RCC 7860 (cell line): ENCODE measurements at regions not wholly inside any gene's neighbourhood (a gene's known extent, or its start where the extent isn't known, plus 50 kb on each side); places are given as distances from the start of the nearest gene placed in this dataset.

Source experiments
- DNase-seq: peaks from one replicate; pipeline ENCODE4 v3.0.0-alpha.2; 2015; ENCODE audit warnings: low spot score
- FAIRE-seq: peaks from 2 replicates; lab custom pipeline; 2012; peaks lifted over from hg19 to GRCh38; lab: Jason Lieb, UNC

DNA sequence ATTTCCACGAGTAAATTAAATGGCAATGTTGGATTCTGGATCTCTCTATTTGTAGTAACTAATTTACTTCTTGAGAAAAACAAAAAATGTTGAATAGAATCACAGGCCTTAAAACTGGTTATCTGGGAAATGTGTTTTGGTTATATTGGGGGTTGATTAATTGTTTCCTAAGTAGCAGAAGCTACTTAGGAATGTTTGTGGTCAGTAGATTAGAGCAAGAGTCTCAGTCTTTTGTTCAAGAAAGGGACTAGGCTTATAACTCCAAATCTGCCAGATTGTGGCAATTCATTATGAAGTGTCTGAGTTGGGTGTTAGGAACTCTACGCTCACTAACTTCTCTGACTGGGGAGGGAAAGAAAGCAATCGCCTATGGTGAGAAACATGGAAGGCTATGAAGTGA is 244.3 kb upstream of the PHYHIPL start:
- DNase-seq (no peak), FAIRE-seq (no peak)

GRCh38 chr10:58932577-58933314 is 243.7 kb upstream of the PHYHIPL start:
- DNase-seq (no peak), FAIRE-seq (no peak)

- no peak for DNase-seq
- FAIRE-seq: no peak
Observed at GRCh38 chr10:58936364-58936763, 240.1 kb upstream of the PHYHIPL start.

- DNase-seq (no peak), FAIRE-seq (no peak)
Observed at GRCh38 chr10:58937423-58937822, 239.0 kb upstream of the PHYHIPL start.

DNA sequence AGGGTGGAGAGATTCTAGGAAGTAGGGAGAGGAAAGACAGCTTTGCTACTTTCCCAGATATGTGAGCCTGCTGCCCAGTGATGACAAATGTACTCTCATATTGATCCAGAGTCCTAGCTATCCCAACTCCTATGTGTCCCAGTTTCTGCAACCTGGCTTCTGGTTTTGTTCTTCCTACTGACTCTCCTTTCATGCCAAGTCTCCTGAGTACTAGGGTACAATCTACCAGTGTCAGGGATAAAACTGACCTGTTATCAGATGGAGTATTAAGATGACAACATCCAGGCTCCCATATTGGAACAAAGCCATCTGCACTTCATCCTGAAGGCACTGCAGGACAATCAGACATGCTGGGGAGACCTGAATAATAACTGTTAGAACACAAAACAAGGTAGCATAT is 233.7 kb upstream of the PHYHIPL start:
- no peak for FAIRE-seq
- DNase-seq: no peak

DNA sequence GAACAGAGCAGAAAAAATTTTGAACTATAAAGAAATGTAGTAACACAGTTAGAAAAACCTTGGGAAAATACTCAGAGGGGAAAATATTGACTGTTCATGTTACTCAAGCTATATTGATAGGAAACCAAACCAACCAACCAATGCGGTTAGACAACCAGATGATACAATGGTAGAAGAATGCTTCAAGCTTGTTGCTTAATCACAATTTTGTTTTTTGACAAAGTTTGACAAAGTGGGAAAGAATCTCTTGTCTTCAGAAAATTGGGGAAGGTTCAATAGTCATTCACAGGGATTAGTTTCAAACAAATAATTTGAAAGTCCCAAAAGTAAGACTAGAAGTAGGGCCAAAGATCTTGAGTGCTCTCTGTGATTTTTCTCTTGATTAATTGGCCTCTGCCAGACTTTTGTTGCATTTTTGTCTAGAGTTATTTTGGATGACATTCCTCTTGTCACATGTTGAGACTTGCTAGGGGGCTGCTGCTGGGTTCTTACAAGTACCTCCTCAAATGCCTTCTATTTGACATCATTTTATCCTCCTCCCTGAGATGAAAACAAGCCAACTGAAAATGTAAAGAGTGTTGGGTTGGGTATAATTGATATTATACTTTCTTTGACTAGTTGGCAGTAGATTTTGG is 233.1 kb upstream of the PHYHIPL start:
- DNase-seq (no peak), FAIRE-seq (no peak)

GRCh38 chr10:58943960-58944359 is 232.5 kb upstream of the PHYHIPL start:
- DNase-seq: no peak
- FAIRE-seq: no peak

DNA sequence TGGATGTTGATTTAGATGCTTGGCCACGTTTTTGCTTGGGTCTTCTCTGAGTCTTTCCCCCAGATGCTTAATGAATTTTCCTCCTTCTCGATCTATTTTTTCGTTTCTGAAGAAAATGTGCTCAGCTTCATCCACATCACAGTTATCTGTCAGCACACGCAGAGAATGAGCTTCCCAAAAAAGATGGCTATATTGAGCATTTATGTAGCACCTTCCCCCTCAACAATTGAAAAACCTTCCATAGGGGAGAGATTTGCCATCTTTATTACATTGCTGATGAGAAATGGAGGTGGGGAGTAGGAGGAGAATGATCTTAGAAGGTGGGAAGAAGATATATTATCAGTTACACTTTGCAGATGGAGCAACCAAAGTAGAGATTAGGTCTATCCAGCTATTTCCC is 228.1 kb upstream of the PHYHIPL start:
- no peak for FAIRE-seq
- no peak for DNase-seq

- FAIRE-seq (no peak), DNase-seq (no peak)
Observed at GRCh38 chr10:58950618-58951017, 225.8 kb upstream of the PHYHIPL start.

GRCh38 chr10:58951087-58951486 is 225.4 kb upstream of the PHYHIPL start:
- no peak for FAIRE-seq
- DNase-seq: no peak

GRCh38 chr10:58951746-58952145 is 224.7 kb upstream of the PHYHIPL start:
- FAIRE-seq: no peak
- DNase-seq: no peak

DNA sequence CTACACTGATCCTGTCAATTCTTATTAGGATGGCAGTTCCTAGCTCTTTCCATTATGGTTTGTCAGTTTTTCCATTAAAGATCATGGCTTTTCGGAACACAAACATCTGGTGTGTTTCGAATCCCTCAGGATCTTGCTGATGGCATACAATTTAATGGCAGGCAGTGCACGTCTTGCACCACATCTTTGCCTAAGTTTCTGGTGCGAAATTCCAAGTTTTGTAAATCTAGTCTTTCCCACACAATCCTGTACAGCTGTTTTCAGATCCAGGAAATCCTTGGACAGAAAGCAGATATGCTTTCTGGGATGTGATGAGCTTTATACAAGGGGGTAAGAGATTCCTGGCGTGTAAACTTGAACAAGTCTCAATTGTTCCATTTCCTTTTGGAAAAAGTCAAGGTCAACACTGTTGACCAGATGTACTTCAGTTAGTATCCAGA is 224.3 kb upstream of the PHYHIPL start:
- FAIRE-seq: no peak
- no peak for DNase-seq

DNA sequence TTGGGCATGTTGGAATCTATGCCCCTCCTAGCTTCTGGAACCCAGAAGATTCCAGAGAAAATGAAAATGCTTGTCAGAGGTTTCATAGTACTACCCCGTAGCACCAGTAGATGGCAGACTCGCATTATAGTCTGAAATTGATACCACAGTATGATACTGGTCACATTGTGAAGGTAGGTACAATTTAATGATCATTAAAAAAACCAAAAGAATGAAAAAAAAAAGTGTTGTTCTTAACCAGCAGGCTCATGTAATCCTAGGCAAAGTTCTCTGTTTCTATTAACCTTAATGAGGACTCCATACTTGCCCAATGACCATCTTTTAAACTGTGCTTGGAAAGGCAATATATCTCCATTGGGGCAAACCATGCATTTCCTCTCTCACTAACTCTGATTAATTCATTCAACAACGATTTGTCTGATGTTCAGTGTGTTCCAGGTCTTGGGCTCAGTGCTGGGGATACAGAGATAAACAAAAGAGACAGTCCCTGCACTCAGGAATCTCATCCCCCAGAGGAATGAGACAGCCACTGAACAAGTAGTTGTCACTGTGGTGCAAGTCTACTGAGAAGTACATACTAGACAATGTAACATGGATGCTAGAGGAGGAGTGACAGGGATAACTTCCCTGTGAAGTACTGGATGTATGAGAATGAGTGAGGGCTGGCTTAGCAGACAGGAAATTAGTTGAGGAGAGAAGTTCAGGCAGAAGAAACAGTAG is 223.5 kb upstream of the PHYHIPL start:
- DNase-seq: peak; percentile 40
- FAIRE-seq: peak; percentile 81

DNA sequence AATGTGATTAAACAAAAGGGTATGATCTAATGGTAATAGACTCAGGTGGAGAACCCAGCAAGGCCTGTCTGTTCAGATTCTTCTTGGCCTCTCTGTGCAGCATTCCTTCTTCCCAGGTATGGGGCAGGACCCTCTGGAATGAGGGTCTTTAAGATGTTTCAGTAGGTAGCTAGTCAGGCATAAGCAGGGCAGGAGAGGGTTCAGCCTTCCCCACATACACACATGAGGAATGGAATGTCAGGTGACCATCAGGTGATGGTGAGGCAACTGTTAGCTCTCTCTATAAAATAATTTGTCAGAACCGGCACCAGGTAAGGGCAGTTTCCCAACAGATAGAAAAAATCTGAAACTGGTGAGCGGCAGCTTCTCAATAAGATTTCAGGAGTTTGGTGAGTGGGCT is 222.3 kb upstream of the PHYHIPL start:
- FAIRE-seq (no peak), DNase-seq (no peak)

GRCh38 chr10:58955615-58956014 is 220.8 kb upstream of the PHYHIPL start:
- DNase-seq (no peak), FAIRE-seq (no peak)

GRCh38 chr10:58956926-58957325 is 219.5 kb upstream of the PHYHIPL start:
- DNase-seq: no peak
- no peak for FAIRE-seq

DNA sequence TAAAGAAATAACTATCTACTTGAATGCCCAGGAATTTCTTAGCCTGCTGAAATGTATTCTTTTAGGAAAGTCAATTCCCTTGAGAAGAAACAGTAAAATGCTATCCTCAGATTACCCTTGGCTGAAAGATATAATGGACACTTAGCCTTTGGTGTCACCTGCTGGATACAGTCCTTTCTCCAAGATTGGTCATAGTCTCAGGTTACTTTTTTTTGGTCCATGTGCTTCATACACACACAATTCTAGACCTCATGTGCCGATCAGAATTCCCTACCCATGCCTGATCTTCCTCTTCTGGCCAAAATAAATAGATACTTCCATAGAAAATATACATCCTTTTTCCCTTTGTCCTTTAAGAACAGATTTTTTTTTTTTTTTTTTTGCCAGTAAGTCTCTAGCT is 218.9 kb upstream of the PHYHIPL start:
- no peak for DNase-seq
- FAIRE-seq: no peak

- DNase-seq (no peak), FAIRE-seq (no peak)
Observed at GRCh38 chr10:58963101-58963534, 213.3 kb upstream of the PHYHIPL start.

- no peak for FAIRE-seq
Observed at GRCh38 chr10:58963723-58964124, 212.7 kb upstream of the PHYHIPL start.

DNA sequence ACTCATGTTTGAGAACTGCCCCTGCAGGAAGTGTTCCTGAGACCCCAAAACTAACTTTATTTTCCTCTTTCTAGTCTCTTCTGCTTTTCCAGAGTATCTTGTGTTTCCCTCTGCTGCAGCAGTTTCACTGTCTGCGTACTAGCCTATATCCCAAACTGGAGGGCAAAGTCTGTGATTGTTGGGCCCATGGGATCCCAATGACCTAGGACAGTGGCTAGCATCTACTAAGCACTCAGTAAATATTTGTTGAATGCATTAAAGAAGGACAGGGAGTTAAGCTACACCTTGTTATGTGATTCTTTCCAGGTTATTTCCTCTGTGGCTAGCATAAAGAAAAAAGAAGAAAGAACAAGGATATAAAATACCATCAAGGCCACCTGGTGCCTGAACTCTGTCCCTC is 210.6 kb upstream of the PHYHIPL start:
- DNase-seq: no peak
- no peak for FAIRE-seq

More at GRCh38 chr10:58963723-58964124, 212.7 kb upstream of the PHYHIPL start:
- DNase-seq: no peak

DNA sequence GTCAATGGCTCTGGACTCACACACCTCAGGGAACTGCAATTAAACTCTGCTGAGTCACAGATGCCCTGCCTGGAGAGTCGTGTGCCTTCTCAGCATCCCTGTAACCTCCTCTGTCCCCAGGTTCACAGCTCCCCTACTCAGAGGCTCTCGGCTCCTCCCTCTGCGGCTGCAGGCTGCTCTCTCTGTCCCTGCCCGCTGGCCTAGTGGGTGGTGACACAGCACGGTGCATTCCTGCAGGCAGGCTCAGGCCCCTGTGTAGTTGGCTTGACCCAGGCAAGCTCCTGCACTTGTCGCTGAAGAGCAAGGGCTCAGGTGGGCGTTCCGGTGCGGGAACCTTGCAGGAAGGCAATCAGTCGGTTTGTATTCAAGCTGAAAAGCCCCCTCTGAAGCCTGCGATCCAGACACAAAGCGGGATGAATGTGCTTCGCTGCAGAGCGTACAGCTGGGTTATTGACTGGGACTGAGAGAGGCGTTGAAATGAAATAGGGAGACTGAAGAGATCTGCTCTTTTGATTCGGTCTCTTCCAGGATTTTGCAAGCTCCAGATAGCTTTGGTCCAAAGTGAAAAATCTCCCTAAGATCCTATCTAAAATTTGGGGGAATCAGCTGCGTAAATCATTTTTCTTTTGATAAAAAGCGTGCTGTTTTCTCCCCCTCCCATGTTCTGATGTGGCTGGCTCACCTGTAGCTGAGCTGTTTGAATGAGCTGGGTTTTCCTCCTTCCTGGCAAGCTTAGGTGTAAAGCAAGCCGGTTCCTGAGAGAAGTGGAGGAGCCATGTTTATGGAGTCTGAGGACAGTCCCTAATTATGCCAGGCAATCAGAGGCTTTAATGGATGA is 208.7 kb upstream of the PHYHIPL start:
- FAIRE-seq (no peak), DNase-seq (peak; percentile 13)
